Hepatocyte (in vitro differentiated cells): ENCODE measurements at regions not wholly inside any gene's neighbourhood (a gene's known extent, or its start where the extent isn't known, plus 50 kb on each side); places are given as distances from the start of the nearest gene placed in this dataset.
A peak's percentile ranks its signal among the peaks of the same experiment; 100 is the strongest.

ENCODE experiments used
- DNase-seq: peaks from one replicate; pipeline ENCODE4 v3.0.0-alpha.2; 2016; ENCODE audit warnings: low spot score
- H2AFZ ChIP-seq: fragments of 200-600 bp; sonication (generic); 2 replicates; pipeline ENCODE4 v1.6.0; 2016; ENCODE audit warnings: antibody characterized with exemption, mild to moderate bottlenecking
- H3K27ac ChIP-seq: fragments of 200-600 bp; sonication (generic); 2 replicates; pipeline ENCODE4 v1.5.1; 2016; ENCODE audit warnings: mild to moderate bottlenecking
- H3K27me3 ChIP-seq: fragments of 200-600 bp; sonication (generic); 2 replicates; pipeline ENCODE4 v1.6.1; 2016
- H3K36me3 ChIP-seq: fragments of 200-600 bp; sonication (generic); replicated peaks from 2 replicates; pipeline ENCODE4 v1.5.1; 2016; ENCODE audit warnings: low read depth; ENCODE audit not compliant: insufficient read depth
- H3K4me1 ChIP-seq: fragments of 200-600 bp; sonication (generic); 2 replicates; pipeline ENCODE4 v1.5.1; 2016; ENCODE audit warnings: mild to moderate bottlenecking, moderate library complexity; ENCODE audit not compliant: insufficient read depth
- H3K4me2 ChIP-seq: fragments of 200-600 bp; sonication (generic); 2 replicates; pipeline ENCODE4 v1.6.0; 2016
- H3K4me3 ChIP-seq: fragments of 200-600 bp; sonication (generic); 2 replicates; pipeline ENCODE4 v1.5.1; 2016; ENCODE audit warnings: mild to moderate bottlenecking
- H3K79me2 ChIP-seq: fragments of 200-600 bp; sonication (generic); 2 replicates; pipeline ENCODE4 v1.6.0; 2017; ENCODE audit warnings: mild to moderate bottlenecking
- H3K9me2 ChIP-seq: fragments of 200-600 bp; sonication (generic); replicated peaks from 2 replicates; pipeline ENCODE4 v1.6.0; 2017; ENCODE audit warnings: mild to moderate bottlenecking; ENCODE audit not compliant: insufficient read depth
- H3K9me3 ChIP-seq: fragments of 200-600 bp; sonication (generic); 2 replicates; pipeline ENCODE4 v1.5.1; 2016; ENCODE audit warnings: low read depth, mild to moderate bottlenecking
- H4K20me1 ChIP-seq: fragments of 200-600 bp; sonication (generic); 2 replicates; pipeline ENCODE4 v1.6.0; 2016; ENCODE audit warnings: mild to moderate bottlenecking; ENCODE audit not compliant: insufficient read depth, poor library complexity, severe bottlenecking
- CTCF ChIP-seq: fragments of 200-600 bp; sonication (generic); IDR thresholded peaks from 2 replicates; pipeline ENCODE4 v1.5.1; 2016; ENCODE audit warnings: antibody characterized with exemption, mild to moderate bottlenecking; ENCODE audit not compliant: poor library complexity
- EZH2 ChIP-seq: fragments of 200-600 bp; sonication (generic); IDR thresholded peaks from 2 replicates; pipeline ENCODE4 v1.6.1; 2016; ENCODE audit warnings: antibody characterized with exemption, mild to moderate bottlenecking, borderline replicate concordance
- EZH2phosphoT487 ChIP-seq: fragments of 200-600 bp; sonication (generic); IDR thresholded peaks from one replicate; pipeline ENCODE4 v1.6.1; 2018; ENCODE audit warnings: antibody characterized with exemption, mild to moderate bottlenecking, low read depth, moderate library complexity; ENCODE audit not compliant: unreplicated experiment, severe bottlenecking
- WGBS: methylation state at CpG from one replicate; pipeline ENCODE4 v1.1.6; 2016; ENCODE audit warnings: low lambda C conversion rate; ENCODE audit errors: missing lambda C conversion rate; 5-methylcytosine and 5-hydroxymethylcytosine counted together

- H3K9me2 ChIP-seq = no peaks in the 10 kb centered on the region
- no peak overlapping the region for H3K27ac ChIP-seq
- peak; percentile 7 for DNase-seq
- TF ChIP-seq CTCF (no peak), EZH2phosphoT487 (no peak), EZH2 (no peak)
- H3K4me3 ChIP-seq = no peak overlapping the region
- H3K4me1 ChIP-seq = no peaks in the 10 kb centered on the region
- no peak overlapping the region for H2AFZ ChIP-seq
- no peaks in the 10 kb centered on the region for H3K79me2 ChIP-seq
- WGBS = 62% methylated on average over 5 of the region's 5 CpGs
- H3K27me3 ChIP-seq = no peaks in the 10 kb centered on the region
- H4K20me1 ChIP-seq = no peaks in the 10 kb centered on the region
- no peaks in the 10 kb centered on the region for H3K36me3 ChIP-seq
- H3K9me3 ChIP-seq = no peaks in the 10 kb centered on the region
- peak overlapping the region; percentile 2 for H3K4me2 ChIP-seq
Measured at GRCh38 chr12:28987538-28988324, 161.3 kb upstream of the FAR2 start.

- peak overlapping the region; percentile 2 for H3K4me2 ChIP-seq
- H3K9me2 ChIP-seq = no peaks in the 10 kb centered on the region
- H3K36me3 ChIP-seq = no peaks in the 10 kb centered on the region
- DNase-seq = no peak
- TF ChIP-seq EZH2phosphoT487 = no peak
- TF ChIP-seq CTCF = no peak
- TF ChIP-seq EZH2 = no peak
- no peaks in the 10 kb centered on the region for H3K4me1 ChIP-seq
- H3K27me3 ChIP-seq = no peaks in the 10 kb centered on the region
- no peak overlapping the region for H2AFZ ChIP-seq
- no peak overlapping the region for H3K27ac ChIP-seq
- no peaks in the 10 kb centered on the region for H4K20me1 ChIP-seq
- 55% methylated on average over 2 of the region's 2 CpGs for WGBS
- no peaks in the 10 kb centered on the region for H3K9me3 ChIP-seq
- no peak overlapping the region for H3K4me3 ChIP-seq
- H3K79me2 ChIP-seq = no peaks in the 10 kb centered on the region
Measured at GRCh38 chr12:28988325-28988704, 160.8 kb upstream of the FAR2 start.

- Histone ChIP-seq H3K9me3 (no peaks in the 10 kb centered on the region), H3K4me1 (no peaks in the 10 kb centered on the region), H3K9me2 (no peaks in the 10 kb centered on the region), H3K79me2 (no peaks in the 10 kb centered on the region), H2AFZ (no peak overlapping the region), H3K27ac (no peak overlapping the region), H3K4me3 (no peak overlapping the region), H3K36me3 (no peaks in the 10 kb centered on the region), H3K27me3 (no peaks in the 10 kb centered on the region), H3K4me2 (no peak overlapping the region), H4K20me1 (no peaks in the 10 kb centered on the region)
- TF ChIP-seq EZH2 (no peak), EZH2phosphoT487 (no peak), CTCF (no peak)
- WGBS = 86% methylated on average over 2 of the region's 2 CpGs
- DNase-seq = no peak
Measured at GRCh38 chr12:28991626-28992025, 157.5 kb upstream of the FAR2 start.
